OCI-LY3 (cell line): ENCODE measurements at regions not wholly inside any gene's neighbourhood (a gene's known extent, or its start where the extent isn't known, plus 50 kb on each side); places are given as distances from the start of the nearest gene placed in this dataset.

ENCODE experiments used
- H2AFZ ChIP-seq: fragments of 200-600, 300-600 bp; shearing (Covaris generic); 2 replicates; pipeline ENCODE4 v1.6.0; 2014; ENCODE audit warnings: antibody characterized with exemption, low read depth, low read length
- H3K27ac ChIP-seq: fragments of 200-600, 300-600 bp; sonication (generic); 2 replicates; pipeline ENCODE4 v1.5.1; 2014; ENCODE audit warnings: mild to moderate bottlenecking, low read length, moderate library complexity, mixed read lengths
- H3K27me3 ChIP-seq: fragments of 200-600, 300-600 bp; sonication (generic); 2 replicates; pipeline ENCODE4 v1.6.1; 2014; ENCODE audit warnings: low read depth, low read length, mixed read lengths
- H3K36me3 ChIP-seq: fragments of 200-600, 300-600 bp; sonication (generic); replicated peaks from 2 replicates; pipeline ENCODE3; 2014; ENCODE audit warnings: low read depth, low read length, mixed read lengths
- H3K4me1 ChIP-seq: fragments of 300-600, 200-600 bp; sonication (generic); 2 replicates; pipeline ENCODE4 v1.6.1; 2014; ENCODE audit warnings: low read length, mixed read lengths
- H3K4me2 ChIP-seq: fragments of 200-600, 300-600 bp; sonication (generic); 2 replicates; pipeline ENCODE4 v1.6.1; 2014; ENCODE audit warnings: low read length, mixed read lengths
- H3K4me3 ChIP-seq: fragments of 300-600, 200-600 bp; sonication (generic); 2 replicates; pipeline ENCODE4 v1.5.1; 2014; ENCODE audit warnings: antibody characterized with exemption, mild to moderate bottlenecking, low read length, moderate library complexity
- H3K79me2 ChIP-seq: fragments of 300-600, 200-600 bp; shearing (Covaris generic); 2 replicates; pipeline ENCODE4 v1.6.1; 2014; ENCODE audit warnings: mild to moderate bottlenecking, low read length, mixed read lengths
- H3K9ac ChIP-seq: fragments of 300-600, 200-600 bp; shearing (Covaris generic); 2 replicates; pipeline ENCODE4 v1.6.0; 2014; ENCODE audit warnings: mild to moderate bottlenecking, low read length, moderate library complexity
- H3K9me3 ChIP-seq: fragments of 200-600, 300-600 bp; shearing (Covaris generic); 2 replicates; pipeline ENCODE4 v1.6.1; 2014; ENCODE audit warnings: low read length, mixed read lengths; ENCODE audit not compliant: insufficient read depth
- H4K20me1 ChIP-seq: fragments of 200-600, 300-600 bp; sonication (generic); 2 replicates; pipeline ENCODE4 v1.6.1; 2016; ENCODE audit warnings: low read length, mixed read lengths; ENCODE audit not compliant: insufficient read depth
- EZH2phosphoT487 ChIP-seq: fragments of 200-600 bp; shearing (Covaris generic); IDR thresholded peaks from 2 replicates; pipeline ENCODE4 v1.6.1; 2018; ENCODE audit warnings: antibody characterized with exemption, mixed run types, low read depth
- TF ChIP-seq, protein P1 (sequence below): fragments of 200-600, 300-600 bp; sonication (generic); IDR thresholded peaks from 2 replicates; pipeline ENCODE4 v1.5.1; 2014; ENCODE audit warnings: antibody characterized with exemption, low read length, low read depth

DNA sequence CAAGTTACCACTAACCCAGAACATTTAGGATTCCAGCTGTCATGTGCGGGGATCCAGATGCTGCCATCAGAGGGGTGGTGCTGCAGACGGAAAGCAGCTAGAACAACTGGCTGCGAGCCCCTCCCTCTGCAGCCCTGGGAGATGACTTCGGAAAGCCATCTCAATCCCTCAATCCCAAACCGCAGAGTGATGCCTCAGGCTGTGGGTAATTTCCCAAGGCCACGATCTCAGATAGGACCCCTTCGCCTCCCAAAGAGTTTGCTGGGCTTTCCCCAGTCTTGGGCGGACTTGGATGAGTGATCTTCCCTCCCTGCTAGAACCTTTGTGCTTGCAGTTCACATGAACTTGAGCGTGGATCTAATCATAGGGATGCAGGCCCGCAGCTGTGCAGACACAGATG lies 71.3 kb upstream of the EN2 start:
- Histone ChIP-seq H3K36me3 (no peaks in the 10 kb centered on the region), H2AFZ (no peak overlapping the region), H3K4me2 (no peak overlapping the region), H3K27ac (no peak overlapping the region), H4K20me1 (no peaks in the 10 kb centered on the region), H3K27me3 (0 out of 2 replicates have a peak, but pooled peaks cover 9% of the 10 kb centered on the region), H3K4me1 (no peaks in the 10 kb centered on the region), H3K4me3 (no peak overlapping the region), H3K9me3 (no peaks in the 10 kb centered on the region), H3K79me2 (no peaks in the 10 kb centered on the region), H3K9ac (no peak overlapping the region)
- no peak for TF ChIP-seq EZH2phosphoT487
- TF ChIP-seq, protein P1, sequence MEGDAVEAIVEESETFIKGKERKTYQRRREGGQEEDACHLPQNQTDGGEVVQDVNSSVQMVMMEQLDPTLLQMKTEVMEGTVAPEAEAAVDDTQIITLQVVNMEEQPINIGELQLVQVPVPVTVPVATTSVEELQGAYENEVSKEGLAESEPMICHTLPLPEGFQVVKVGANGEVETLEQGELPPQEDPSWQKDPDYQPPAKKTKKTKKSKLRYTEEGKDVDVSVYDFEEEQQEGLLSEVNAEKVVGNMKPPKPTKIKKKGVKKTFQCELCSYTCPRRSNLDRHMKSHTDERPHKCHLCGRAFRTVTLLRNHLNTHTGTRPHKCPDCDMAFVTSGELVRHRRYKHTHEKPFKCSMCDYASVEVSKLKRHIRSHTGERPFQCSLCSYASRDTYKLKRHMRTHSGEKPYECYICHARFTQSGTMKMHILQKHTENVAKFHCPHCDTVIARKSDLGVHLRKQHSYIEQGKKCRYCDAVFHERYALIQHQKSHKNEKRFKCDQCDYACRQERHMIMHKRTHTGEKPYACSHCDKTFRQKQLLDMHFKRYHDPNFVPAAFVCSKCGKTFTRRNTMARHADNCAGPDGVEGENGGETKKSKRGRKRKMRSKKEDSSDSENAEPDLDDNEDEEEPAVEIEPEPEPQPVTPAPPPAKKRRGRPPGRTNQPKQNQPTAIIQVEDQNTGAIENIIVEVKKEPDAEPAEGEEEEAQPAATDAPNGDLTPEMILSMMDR = no peak

DNA sequence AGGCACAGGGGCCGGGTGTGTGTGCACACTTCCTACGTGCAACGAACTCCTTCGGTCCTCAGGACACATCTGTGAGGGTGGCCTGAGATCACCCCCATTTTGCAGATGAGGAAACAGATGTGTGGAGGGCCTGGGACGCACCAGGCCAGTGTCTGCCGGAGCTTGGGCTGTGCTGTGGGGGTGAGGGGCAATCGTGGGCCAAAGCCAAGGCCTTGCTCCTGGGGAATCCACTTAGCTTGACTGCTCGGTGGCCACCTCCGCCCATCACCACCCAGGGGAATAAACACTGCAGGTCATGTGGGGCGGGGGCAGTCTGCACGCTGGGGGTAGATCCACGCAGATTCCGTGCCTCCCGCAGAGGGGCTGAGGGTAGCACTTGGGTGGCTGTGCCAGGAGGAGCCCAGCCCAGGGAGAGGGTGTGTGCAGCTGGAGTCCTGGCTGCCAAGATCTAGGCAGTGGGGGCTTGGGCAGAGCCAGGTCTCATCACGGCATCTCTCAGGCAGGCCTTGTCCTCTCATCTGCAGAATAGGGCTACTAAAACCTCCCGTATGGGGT lies 70.8 kb upstream of the EN2 start:
- TF ChIP-seq, protein P1 = no peak
- TF ChIP-seq EZH2phosphoT487 = no peak
- Histone ChIP-seq H3K4me2 (no peak overlapping the region), H2AFZ (no peak overlapping the region), H3K27ac (no peak overlapping the region), H3K4me3 (no peak overlapping the region), H3K9me3 (no peaks in the 10 kb centered on the region), H3K79me2 (no peaks in the 10 kb centered on the region), H4K20me1 (no peaks in the 10 kb centered on the region), H3K4me1 (no peaks in the 10 kb centered on the region), H3K36me3 (no peaks in the 10 kb centered on the region), H3K9ac (no peak overlapping the region), H3K27me3 (0 out of 2 replicates have a peak, but pooled peaks cover 9% of the 10 kb centered on the region)

DNA sequence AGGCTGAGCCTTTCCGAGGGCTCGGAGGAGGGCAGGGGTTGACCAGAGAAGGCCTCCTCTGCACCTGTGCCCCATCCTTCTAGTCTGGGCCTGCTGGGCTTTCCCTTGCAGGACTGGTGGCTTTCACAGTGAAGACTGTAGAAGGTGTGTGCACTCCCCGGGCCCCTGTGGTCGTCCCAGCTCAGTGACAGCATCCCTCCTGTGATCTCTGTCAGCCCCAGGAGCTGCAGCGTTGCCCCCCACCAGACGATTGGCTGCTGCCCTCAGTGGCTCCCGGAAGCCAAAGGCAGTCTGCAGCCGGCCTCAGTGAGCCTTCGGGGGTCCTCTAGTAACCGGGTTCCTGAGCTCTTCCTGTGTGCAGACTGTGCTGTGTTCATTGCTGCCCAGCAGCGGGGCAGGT lies 69.4 kb upstream of the EN2 start:
- Histone ChIP-seq H3K4me1 (no peaks in the 10 kb centered on the region), H3K9me3 (no peaks in the 10 kb centered on the region), H3K27ac (no peak overlapping the region), H3K4me3 (no peak overlapping the region), H3K9ac (no peak overlapping the region), H2AFZ (no peak overlapping the region), H4K20me1 (no peaks in the 10 kb centered on the region), H3K27me3 (0 out of 2 replicates have a peak, but pooled peaks cover 9% of the 10 kb centered on the region), H3K36me3 (no peaks in the 10 kb centered on the region), H3K79me2 (no peaks in the 10 kb centered on the region), H3K4me2 (no peak overlapping the region)
- TF ChIP-seq EZH2phosphoT487 = no peak
- TF ChIP-seq, protein P1 = no peak

DNA sequence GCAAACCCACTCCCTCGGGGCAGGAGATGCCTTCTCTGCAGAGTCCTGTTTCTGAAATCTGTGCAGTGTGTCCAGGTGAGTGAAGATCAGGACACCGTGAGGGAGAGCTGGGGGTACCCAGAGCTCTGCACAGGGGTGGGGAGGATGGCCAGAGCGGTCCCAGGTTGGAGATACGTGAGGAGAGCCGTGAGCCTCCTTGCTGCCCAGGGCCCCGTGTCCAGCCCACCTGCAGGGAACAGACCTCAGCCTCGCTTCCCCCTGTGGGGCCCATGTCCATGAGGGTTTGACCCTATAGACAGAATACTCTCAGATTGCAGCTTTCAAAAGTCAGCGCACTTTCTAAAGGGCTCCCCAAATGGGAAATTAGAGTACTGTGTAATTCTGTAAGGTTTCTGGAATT lies 66.5 kb upstream of the EN2 start:
- no peak overlapping the region for H2AFZ ChIP-seq
- H3K4me2 ChIP-seq = no peak overlapping the region
- H3K4me1 ChIP-seq = no peaks in the 10 kb centered on the region
- H3K79me2 ChIP-seq = no peaks in the 10 kb centered on the region
- 0 out of 2 replicates have a peak, but pooled peaks cover 9% of the 10 kb centered on the region for H3K27me3 ChIP-seq
- no peaks in the 10 kb centered on the region for H4K20me1 ChIP-seq
- no peak overlapping the region for H3K27ac ChIP-seq
- H3K4me3 ChIP-seq = no peak overlapping the region
- TF ChIP-seq, protein P1 = no peak
- no peak for TF ChIP-seq EZH2phosphoT487
- no peak overlapping the region for H3K9ac ChIP-seq
- H3K36me3 ChIP-seq = no peaks in the 10 kb centered on the region
- H3K9me3 ChIP-seq = no peaks in the 10 kb centered on the region
